IPS-20b (cell line): ENCODE measurements at regions not wholly inside any gene's neighbourhood (a gene's known extent, or its start where the extent isn't known, plus 50 kb on each side); places are given as distances from the start of the nearest gene placed in this dataset.

Experiments
- H3K27ac ChIP-seq: one replicate; pipeline ENCODE4 v1.5.1; 2013; ENCODE audit warnings: low read length
- H3K27me3 ChIP-seq: 2 replicates; pipeline ENCODE4 v1.6.1; 2013; ENCODE audit warnings: mild to moderate bottlenecking, low read length, inconsistent platforms; ENCODE audit not compliant: insufficient read depth
- H3K36me3 ChIP-seq: 2 replicates; pipeline ENCODE4 v1.6.1; 2013; ENCODE audit warnings: low read depth, mild to moderate bottlenecking, inconsistent platforms, low read length, moderate library complexity; ENCODE audit not compliant: insufficient read depth
- H3K4me1 ChIP-seq: 2 replicates; pipeline ENCODE4 v1.6.1; 2013; ENCODE audit warnings: mild to moderate bottlenecking, control low read depth, inconsistent platforms, low read length, moderate library complexity; ENCODE audit not compliant: insufficient read depth
- H3K4me3 ChIP-seq: 2 replicates; pipeline ENCODE4 v1.5.1; 2013; ENCODE audit warnings: mild to moderate bottlenecking, low read length, inconsistent platforms
- H3K9ac ChIP-seq: 2 replicates; pipeline ENCODE4 v1.6.1; 2013; ENCODE audit warnings: low read depth, mild to moderate bottlenecking, inconsistent platforms, low read length, moderate library complexity
- H3K9me3 ChIP-seq: 2 replicates; pipeline ENCODE4 v1.6.1; 2013; ENCODE audit warnings: mild to moderate bottlenecking, low read depth, low read length, inconsistent platforms; ENCODE audit not compliant: insufficient read depth

- no peaks in the 10 kb centered on the region for H3K9me3 ChIP-seq
- H3K27ac ChIP-seq: no peak overlapping the region
- no peak overlapping the region for H3K4me3 ChIP-seq
- no peaks in the 10 kb centered on the region for H3K27me3 ChIP-seq
- no peaks in the 10 kb centered on the region for H3K4me1 ChIP-seq
- H3K36me3 ChIP-seq: no peaks in the 10 kb centered on the region
- no peak overlapping the region for H3K9ac ChIP-seq
These were observed 339.0 kb upstream of the ETAA1 start for GRCh38 chr2:67057901-67058703.

- Histone ChIP-seq H3K4me3 (no peak overlapping the region), H3K4me1 (no peaks in the 10 kb centered on the region), H3K9ac (no peak overlapping the region), H3K27me3 (no peaks in the 10 kb centered on the region), H3K36me3 (no peaks in the 10 kb centered on the region), H3K9me3 (no peaks in the 10 kb centered on the region), H3K27ac (no peak overlapping the region)
These were observed 332.1 kb upstream of the ETAA1 start for GRCh38 chr2:67065046-67065445.

DNA sequence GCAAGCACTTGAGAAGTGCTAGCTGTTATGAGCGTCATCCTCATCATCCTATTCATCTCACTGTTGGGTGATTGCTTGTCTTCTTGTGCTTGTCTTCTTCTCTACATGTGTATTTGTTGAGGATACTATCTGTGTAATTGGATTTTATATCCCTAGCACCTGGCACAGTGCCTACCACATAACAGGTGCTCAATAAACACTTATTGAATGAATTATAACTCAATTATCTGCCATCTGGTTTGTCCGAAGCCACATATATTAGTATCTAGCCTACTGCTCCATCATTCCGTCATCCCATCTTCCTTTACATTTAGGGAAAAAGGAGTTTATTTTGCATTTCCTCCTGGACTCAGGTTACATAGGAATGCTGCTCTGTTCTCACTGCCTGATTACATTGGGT lies 330.4 kb upstream of the ETAA1 start:
- H3K4me1 ChIP-seq: no peaks in the 10 kb centered on the region
- H3K9me3 ChIP-seq: no peaks in the 10 kb centered on the region
- no peak overlapping the region for H3K4me3 ChIP-seq
- no peak overlapping the region for H3K27ac ChIP-seq
- H3K9ac ChIP-seq: no peak overlapping the region
- H3K36me3 ChIP-seq: no peaks in the 10 kb centered on the region
- H3K27me3 ChIP-seq: no peaks in the 10 kb centered on the region

GRCh38 chr2:67067656-67068055 lies 329.5 kb upstream of the ETAA1 start:
- H3K9me3 ChIP-seq: no peaks in the 10 kb centered on the region
- no peak overlapping the region for H3K27ac ChIP-seq
- no peaks in the 10 kb centered on the region for H3K27me3 ChIP-seq
- no peak overlapping the region for H3K9ac ChIP-seq
- H3K4me3 ChIP-seq: no peak overlapping the region
- H3K36me3 ChIP-seq: no peaks in the 10 kb centered on the region
- H3K4me1 ChIP-seq: no peaks in the 10 kb centered on the region

DNA sequence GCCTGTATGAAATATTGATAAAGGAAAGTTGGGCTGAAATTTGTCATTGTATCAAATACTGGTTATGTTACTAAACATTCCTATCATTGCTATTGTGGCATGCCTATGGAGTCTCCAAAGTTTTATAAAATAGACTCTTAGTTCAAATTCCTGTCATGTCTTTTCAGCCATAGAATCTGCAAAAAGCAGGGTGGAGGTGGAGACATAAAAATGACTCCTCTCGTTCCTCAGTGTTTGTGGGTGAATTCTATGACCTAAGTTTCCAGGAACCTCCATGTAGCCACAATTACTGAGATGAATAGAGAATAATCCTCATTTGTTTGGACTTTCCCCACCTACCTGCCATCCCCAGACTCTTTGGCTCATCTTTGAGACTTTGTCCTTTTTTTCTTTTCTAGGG lies 326.3 kb upstream of the ETAA1 start:
- Histone ChIP-seq H3K27me3 (no peaks in the 10 kb centered on the region), H3K27ac (no peak overlapping the region), H3K36me3 (no peaks in the 10 kb centered on the region), H3K4me3 (no peak overlapping the region), H3K4me1 (no peaks in the 10 kb centered on the region), H3K9me3 (no peaks in the 10 kb centered on the region), H3K9ac (no peak overlapping the region)

GRCh38 chr2:67075056-67075455 lies 322.1 kb upstream of the ETAA1 start:
- no peaks in the 10 kb centered on the region for H3K27me3 ChIP-seq
- H3K36me3 ChIP-seq: no peaks in the 10 kb centered on the region
- no peak overlapping the region for H3K4me3 ChIP-seq
- peaks cover under 1% of the 10 kb centered on the region; the same call in 1 of the 2 replicates for H3K9me3 ChIP-seq
- no peak overlapping the region for H3K9ac ChIP-seq
- H3K27ac ChIP-seq: no peak overlapping the region
- no peaks in the 10 kb centered on the region for H3K4me1 ChIP-seq

GRCh38 chr2:67075530-67076238 lies 321.4 kb upstream of the ETAA1 start:
- Histone ChIP-seq H3K27me3 (no peaks in the 10 kb centered on the region), H3K4me1 (no peaks in the 10 kb centered on the region), H3K9ac (no peak overlapping the region), H3K27ac (no peak overlapping the region), H3K9me3 (peaks cover 6% of the 10 kb centered on the region; the same call in 1 of the 2 replicates), H3K4me3 (no peak overlapping the region), H3K36me3 (no peaks in the 10 kb centered on the region)

DNA sequence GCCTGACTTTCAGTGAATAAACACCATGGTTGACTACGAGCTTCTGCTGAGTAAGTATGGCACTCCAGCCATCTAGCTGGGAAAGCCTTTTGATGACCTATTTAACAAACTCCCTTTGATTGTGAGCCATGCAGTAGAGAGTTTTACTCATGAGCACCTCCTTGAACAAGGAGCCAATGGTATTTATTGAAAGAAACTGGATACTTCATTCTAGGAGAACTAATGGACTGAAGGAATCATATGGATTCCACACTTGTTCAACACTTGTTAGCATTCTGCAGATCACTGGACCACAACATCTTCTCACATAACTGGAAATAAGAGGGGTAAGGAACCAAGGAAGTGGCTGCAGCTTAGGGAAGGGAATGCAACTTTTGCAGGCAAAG lies 320.9 kb upstream of the ETAA1 start:
- peaks cover 6% of the 10 kb centered on the region; the same call in 1 of the 2 replicates for H3K9me3 ChIP-seq
- H3K36me3 ChIP-seq: no peaks in the 10 kb centered on the region
- H3K27ac ChIP-seq: no peak overlapping the region
- no peak overlapping the region for H3K9ac ChIP-seq
- H3K27me3 ChIP-seq: no peaks in the 10 kb centered on the region
- H3K4me1 ChIP-seq: no peaks in the 10 kb centered on the region
- H3K4me3 ChIP-seq: no peak overlapping the region

GRCh38 chr2:67079729-67080128 lies 317.4 kb upstream of the ETAA1 start:
- Histone ChIP-seq H3K27me3 (no peaks in the 10 kb centered on the region), H3K9me3 (peaks cover 6% of the 10 kb centered on the region; the same call in 1 of the 2 replicates), H3K36me3 (no peaks in the 10 kb centered on the region), H3K27ac (no peak overlapping the region), H3K4me3 (no peak overlapping the region), H3K9ac (no peak overlapping the region), H3K4me1 (no peaks in the 10 kb centered on the region)

- Histone ChIP-seq H3K9ac (no peak overlapping the region), H3K27me3 (no peaks in the 10 kb centered on the region), H3K4me3 (no peak overlapping the region), H3K27ac (no peak overlapping the region), H3K9me3 (peaks cover 6% of the 10 kb centered on the region; the same call in 1 of the 2 replicates), H3K4me1 (no peaks in the 10 kb centered on the region), H3K36me3 (no peaks in the 10 kb centered on the region)
These were observed 314.3 kb upstream of the ETAA1 start for GRCh38 chr2:67082813-67083212.

DNA sequence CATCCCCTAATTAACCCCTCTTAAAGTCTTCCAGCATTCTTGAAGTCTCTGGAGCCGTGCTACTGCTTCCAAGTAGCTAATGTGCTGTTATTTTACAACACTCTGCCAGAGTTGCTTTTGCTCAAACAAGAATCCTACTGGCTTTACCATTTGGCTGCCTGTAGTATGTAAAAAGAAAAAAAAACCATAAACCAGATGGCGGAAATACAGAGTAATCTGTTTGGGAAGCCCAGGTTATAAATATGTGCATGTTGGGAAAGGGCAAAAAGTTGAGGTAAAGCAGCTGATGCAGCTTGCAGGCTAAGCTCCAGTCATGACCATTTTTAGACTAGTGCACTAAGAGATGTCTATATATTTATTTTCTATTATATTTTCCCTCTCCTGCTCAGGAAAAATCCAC lies 313.2 kb upstream of the ETAA1 start:
- H3K27me3 ChIP-seq: no peaks in the 10 kb centered on the region
- H3K27ac ChIP-seq: no peak overlapping the region
- no peak overlapping the region for H3K9ac ChIP-seq
- no peaks in the 10 kb centered on the region for H3K36me3 ChIP-seq
- no peak overlapping the region for H3K4me3 ChIP-seq
- H3K4me1 ChIP-seq: no peaks in the 10 kb centered on the region
- H3K9me3 ChIP-seq: peaks cover 6% of the 10 kb centered on the region; the same call in 1 of the 2 replicates

- Histone ChIP-seq H3K27me3 (no peaks in the 10 kb centered on the region), H3K4me3 (no peak overlapping the region), H3K4me1 (no peaks in the 10 kb centered on the region), H3K27ac (no peak overlapping the region), H3K36me3 (no peaks in the 10 kb centered on the region), H3K9ac (no peak overlapping the region), H3K9me3 (peaks cover 5% of the 10 kb centered on the region; the same call in 1 of the 2 replicates)
These were observed 312.0 kb upstream of the ETAA1 start for GRCh38 chr2:67085146-67085545.
